HFFc6 (cell line): ENCODE measurements at regions not wholly inside any gene's neighbourhood (a gene's known extent, or its start where the extent isn't known, plus 50 kb on each side); places are given as distances from the start of the nearest gene placed in this dataset.
"Not testable (repeated sequence)": the region's sequence is repeated elsewhere in the genome, so short reads cannot be mapped to it uniquely, and the experiment has no call there.

Experiments
- DNase-seq: peaks from one replicate; pipeline ENCODE4 v3.0.0-alpha.2; 2018
- H3K27ac Mint-ChIP-seq: 2 replicates; pipeline ENCODE4 v1.8.0; 2020; ENCODE audit warnings: mild to moderate bottlenecking, mixed read lengths
- H3K27me3 Mint-ChIP-seq: 2 replicates; pipeline ENCODE4 v1.8.0; 2021; ENCODE audit warnings: mild to moderate bottlenecking, moderate library complexity, mixed read lengths; ENCODE audit not compliant: insufficient read depth
- H3K36me3 Mint-ChIP-seq: 2 replicates; pipeline ENCODE4 v1.8.0; 2021; ENCODE audit warnings: low read depth, mixed read lengths
- H3K4me1 Mint-ChIP-seq: 2 replicates; pipeline ENCODE4 v1.8.0; 2020; ENCODE audit warnings: low read depth, mixed read lengths
- H3K4me3 Mint-ChIP-seq: 2 replicates; pipeline ENCODE4 v1.8.0; 2020; ENCODE audit warnings: mild to moderate bottlenecking, moderate library complexity, mixed read lengths
- H3K9me3 Mint-ChIP-seq: 2 replicates; pipeline ENCODE4 v1.8.0; 2020; ENCODE audit warnings: mild to moderate bottlenecking, mixed read lengths
- TF ChIP-seq, protein P1 (sequence below): fragments of 200-600 bp; sonication (generic); IDR thresholded peaks from 2 replicates; pipeline ENCODE4 v1.5.0; 2021; ENCODE audit warnings: antibody characterized with exemption, mild to moderate bottlenecking

DNA sequence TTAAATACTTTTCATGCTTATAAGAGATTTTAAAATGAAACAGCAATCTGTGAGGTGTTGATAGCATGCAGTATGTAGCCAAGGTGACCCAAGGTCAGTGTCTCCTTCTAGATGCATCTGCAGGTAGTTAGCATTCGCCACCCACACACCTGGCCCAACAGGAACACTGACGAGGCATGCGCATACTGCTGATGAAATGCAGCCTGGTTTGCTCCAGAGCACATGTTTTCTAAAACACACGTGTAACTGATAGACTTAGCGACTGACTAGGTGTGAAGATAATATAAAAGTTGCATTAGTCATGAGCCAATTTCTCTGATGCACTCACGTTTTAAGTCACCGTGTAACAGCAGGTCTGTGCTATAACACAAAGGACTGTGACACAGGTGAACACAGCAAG lies 77.1 kb upstream of the RPS6KA2 start:
- no peaks in the 10 kb centered on the region for H3K36me3 Mint-ChIP-seq
- H3K27ac Mint-ChIP-seq: no peak overlapping the region
- no peaks in the 10 kb centered on the region for H3K9me3 Mint-ChIP-seq
- H3K4me1 Mint-ChIP-seq: no peaks in the 10 kb centered on the region
- no peak overlapping the region for H3K4me3 Mint-ChIP-seq
- TF ChIP-seq, protein P1, sequence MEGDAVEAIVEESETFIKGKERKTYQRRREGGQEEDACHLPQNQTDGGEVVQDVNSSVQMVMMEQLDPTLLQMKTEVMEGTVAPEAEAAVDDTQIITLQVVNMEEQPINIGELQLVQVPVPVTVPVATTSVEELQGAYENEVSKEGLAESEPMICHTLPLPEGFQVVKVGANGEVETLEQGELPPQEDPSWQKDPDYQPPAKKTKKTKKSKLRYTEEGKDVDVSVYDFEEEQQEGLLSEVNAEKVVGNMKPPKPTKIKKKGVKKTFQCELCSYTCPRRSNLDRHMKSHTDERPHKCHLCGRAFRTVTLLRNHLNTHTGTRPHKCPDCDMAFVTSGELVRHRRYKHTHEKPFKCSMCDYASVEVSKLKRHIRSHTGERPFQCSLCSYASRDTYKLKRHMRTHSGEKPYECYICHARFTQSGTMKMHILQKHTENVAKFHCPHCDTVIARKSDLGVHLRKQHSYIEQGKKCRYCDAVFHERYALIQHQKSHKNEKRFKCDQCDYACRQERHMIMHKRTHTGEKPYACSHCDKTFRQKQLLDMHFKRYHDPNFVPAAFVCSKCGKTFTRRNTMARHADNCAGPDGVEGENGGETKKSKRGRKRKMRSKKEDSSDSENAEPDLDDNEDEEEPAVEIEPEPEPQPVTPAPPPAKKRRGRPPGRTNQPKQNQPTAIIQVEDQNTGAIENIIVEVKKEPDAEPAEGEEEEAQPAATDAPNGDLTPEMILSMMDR: no peak
- H3K27me3 Mint-ChIP-seq: peaks cover 14% of the 10 kb centered on the region
- DNase-seq: no peak

DNA sequence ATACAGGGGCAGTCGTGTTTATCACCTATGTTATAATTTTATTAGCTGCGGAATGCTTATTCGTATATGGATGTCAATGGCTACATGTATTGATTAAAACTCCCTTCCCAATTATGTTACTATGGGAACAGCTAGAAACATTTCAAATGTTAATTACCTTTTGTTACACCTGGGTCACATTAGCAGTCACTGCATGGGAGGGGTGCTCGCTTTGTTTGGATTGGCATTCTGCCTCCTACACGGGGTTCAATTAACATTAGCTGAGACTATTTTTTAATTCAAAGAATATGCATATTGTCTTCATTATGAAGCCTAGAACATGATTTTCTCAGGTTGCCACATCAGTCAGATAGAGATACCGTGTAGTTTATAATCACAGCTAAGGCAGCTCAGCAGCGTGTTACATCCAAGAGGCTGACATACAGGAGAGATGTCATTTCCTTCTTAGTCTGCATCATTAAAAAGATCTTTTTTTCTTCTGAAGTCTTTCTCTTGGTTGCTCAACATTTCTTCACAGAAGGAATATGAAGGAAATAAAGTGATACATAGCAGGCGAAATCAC lies 76.2 kb upstream of the RPS6KA2 start:
- Mint-ChIP-seq H3K4me1 (no peaks in the 10 kb centered on the region), H3K36me3 (no peaks in the 10 kb centered on the region), H3K9me3 (no peaks in the 10 kb centered on the region), H3K27me3 (peaks cover 14% of the 10 kb centered on the region), H3K27ac (no peak overlapping the region), H3K4me3 (no peak overlapping the region)
- TF ChIP-seq, protein P1: no peak
- no peak for DNase-seq

DNA sequence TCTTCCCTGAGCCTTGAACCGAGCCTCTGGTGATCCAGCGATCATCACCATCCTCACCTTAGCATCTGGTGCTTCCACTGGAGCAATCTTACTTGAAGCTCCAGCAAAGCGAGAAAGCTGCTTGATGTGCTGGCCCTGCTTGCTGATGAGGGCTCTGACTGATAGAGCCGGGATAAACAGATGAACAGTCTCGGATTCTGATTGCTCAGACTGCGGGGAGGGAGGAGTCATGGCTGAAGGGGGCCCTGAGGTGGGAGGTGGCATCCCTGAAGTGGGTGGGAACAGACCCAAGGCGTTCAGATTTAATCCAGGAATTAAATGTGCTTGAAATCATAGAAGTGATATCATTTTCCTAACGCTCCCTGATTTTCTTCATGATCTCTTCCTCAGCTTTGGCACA lies 74.4 kb upstream of the RPS6KA2 start:
- H3K27ac Mint-ChIP-seq, DNase-seq, H3K4me1 Mint-ChIP-seq, H3K4me3 Mint-ChIP-seq, H3K9me3 Mint-ChIP-seq, H3K36me3 Mint-ChIP-seq: not testable (repeated sequence)
- H3K27me3 Mint-ChIP-seq: peaks cover 15% of the 10 kb centered on the region

DNA sequence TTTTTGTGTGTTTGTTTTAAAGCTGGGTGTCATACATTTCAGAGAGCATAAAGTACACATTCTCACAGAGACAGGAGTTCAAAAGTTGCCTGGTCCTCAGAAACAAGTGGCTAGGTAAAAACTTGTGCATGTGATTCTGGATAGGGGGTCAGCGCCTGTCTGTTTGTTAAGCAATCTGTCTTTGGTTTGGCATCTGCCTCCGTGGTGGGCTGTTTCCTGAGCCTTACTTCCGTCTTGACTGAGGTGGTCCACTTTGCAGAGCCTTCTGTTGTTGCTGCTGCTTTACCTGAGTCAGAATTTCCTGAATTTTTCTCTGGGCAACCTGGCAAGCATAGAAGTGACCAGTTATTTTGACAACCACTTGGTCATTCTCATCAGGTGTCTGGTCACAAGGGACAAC lies 73.8 kb upstream of the RPS6KA2 start:
- H3K36me3 Mint-ChIP-seq, H3K27ac Mint-ChIP-seq, DNase-seq, H3K9me3 Mint-ChIP-seq, H3K4me3 Mint-ChIP-seq, H3K4me1 Mint-ChIP-seq: not testable (repeated sequence)
- H3K27me3 Mint-ChIP-seq: peaks cover 18% of the 10 kb centered on the region

DNA sequence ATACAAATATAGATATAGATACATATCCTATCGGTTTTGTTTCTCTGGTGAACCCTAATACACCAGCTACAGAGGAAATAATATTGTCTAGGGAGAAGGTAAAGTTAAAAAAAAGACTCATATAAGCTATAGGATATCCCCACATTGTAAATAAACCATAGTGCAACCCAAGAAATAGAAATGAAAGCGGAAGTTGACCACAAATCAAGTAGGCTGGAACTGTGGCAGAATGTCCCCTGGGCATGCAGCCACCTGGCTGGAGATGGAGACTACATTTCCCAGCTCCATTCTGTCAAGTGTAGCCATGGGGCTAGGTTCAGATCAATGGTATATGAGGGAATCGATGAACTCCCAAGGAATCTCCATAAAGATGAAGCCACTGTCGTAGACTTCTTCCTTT lies 70.1 kb upstream of the RPS6KA2 start:
- H3K27ac Mint-ChIP-seq: no peak overlapping the region
- no peak for DNase-seq
- no peak overlapping the region for H3K4me3 Mint-ChIP-seq
- H3K4me1 Mint-ChIP-seq: peaks cover 1% of the 10 kb centered on the region
- no peaks in the 10 kb centered on the region for H3K36me3 Mint-ChIP-seq
- peaks cover 13% of the 10 kb centered on the region for H3K27me3 Mint-ChIP-seq
- H3K9me3 Mint-ChIP-seq: no peaks in the 10 kb centered on the region
- TF ChIP-seq, protein P1: no peak

DNA sequence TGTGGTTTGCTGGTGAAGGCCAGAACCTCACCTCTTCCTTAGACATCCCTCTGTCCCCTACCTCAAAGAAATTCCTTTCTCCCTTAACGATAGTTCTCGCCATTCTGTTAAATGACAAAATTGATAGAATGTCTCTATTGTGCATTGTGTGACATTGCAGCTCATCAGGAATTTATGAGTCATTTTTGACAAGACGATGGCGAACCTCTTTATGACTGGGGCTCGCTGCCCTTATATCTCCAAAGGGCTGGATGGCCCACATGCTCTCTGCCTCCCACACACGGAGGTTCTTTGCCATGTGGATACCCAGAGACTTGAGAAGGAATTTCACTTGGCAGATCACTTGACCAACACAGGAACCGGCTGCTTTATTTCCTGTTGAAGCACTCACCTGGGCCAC lies 66.8 kb upstream of the RPS6KA2 start:
- peaks cover 12% of the 10 kb centered on the region for H3K27me3 Mint-ChIP-seq
- no peaks in the 10 kb centered on the region for H3K9me3 Mint-ChIP-seq
- H3K4me1 Mint-ChIP-seq: peaks cover 15% of the 10 kb centered on the region
- TF ChIP-seq, protein P1: no peak
- H3K4me3 Mint-ChIP-seq: no peak overlapping the region
- H3K36me3 Mint-ChIP-seq: no peaks in the 10 kb centered on the region
- no peak overlapping the region for H3K27ac Mint-ChIP-seq
- no peak for DNase-seq

DNA sequence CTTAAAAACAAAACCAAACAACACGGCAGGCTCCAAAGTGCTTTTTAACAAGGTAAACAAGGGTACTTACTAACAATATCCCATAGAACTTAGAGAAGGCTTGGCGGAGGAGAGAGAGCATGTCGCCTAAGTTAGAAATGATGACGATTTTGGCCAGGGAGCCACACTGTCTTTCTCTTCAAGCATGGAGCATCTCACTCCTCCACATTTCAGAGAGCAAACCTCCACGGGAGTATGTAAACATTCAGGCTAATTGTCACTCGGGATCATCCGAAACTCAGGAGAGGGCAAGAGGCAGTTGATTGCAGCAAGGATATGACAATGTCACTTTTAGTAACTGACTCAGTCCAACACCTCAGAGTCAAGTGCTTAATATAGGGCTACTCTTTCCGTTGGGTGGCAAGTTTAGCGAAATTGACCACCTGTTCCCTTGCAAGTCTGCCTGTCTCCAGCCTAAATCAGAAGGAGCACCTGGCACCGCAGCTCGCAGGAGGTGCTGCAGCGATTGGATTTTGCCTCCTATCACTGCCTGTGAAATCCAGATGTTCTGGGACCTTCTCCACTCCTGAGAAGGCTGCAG lies 65.8 kb upstream of the RPS6KA2 start:
- TF ChIP-seq, protein P1: no peak
- no peaks in the 10 kb centered on the region for H3K9me3 Mint-ChIP-seq
- peaks cover 15% of the 10 kb centered on the region for H3K4me1 Mint-ChIP-seq
- DNase-seq: no peak
- peaks cover 12% of the 10 kb centered on the region for H3K27me3 Mint-ChIP-seq
- no peak overlapping the region for H3K27ac Mint-ChIP-seq
- no peak overlapping the region for H3K4me3 Mint-ChIP-seq
- no peaks in the 10 kb centered on the region for H3K36me3 Mint-ChIP-seq
